C4-2B (cell line): ENCODE measurements at regions not wholly inside any gene's neighbourhood (a gene's known extent, or its start where the extent isn't known, plus 50 kb on each side); places are given as distances from the start of the nearest gene placed in this dataset.

Experiments used
- ZFX ChIP-seq: fragments of 450-650 bp; IDR thresholded peaks from 2 replicates; pipeline ENCODE4 v1.6.1; 2017
- TF ChIP-seq, protein P1 (sequence below): fragments of 450-650 bp; conservative IDR thresholded peaks from 2 replicates; pipeline ENCODE4 v1.5.1; 2017; ENCODE audit warnings: mild to moderate bottlenecking

DNA sequence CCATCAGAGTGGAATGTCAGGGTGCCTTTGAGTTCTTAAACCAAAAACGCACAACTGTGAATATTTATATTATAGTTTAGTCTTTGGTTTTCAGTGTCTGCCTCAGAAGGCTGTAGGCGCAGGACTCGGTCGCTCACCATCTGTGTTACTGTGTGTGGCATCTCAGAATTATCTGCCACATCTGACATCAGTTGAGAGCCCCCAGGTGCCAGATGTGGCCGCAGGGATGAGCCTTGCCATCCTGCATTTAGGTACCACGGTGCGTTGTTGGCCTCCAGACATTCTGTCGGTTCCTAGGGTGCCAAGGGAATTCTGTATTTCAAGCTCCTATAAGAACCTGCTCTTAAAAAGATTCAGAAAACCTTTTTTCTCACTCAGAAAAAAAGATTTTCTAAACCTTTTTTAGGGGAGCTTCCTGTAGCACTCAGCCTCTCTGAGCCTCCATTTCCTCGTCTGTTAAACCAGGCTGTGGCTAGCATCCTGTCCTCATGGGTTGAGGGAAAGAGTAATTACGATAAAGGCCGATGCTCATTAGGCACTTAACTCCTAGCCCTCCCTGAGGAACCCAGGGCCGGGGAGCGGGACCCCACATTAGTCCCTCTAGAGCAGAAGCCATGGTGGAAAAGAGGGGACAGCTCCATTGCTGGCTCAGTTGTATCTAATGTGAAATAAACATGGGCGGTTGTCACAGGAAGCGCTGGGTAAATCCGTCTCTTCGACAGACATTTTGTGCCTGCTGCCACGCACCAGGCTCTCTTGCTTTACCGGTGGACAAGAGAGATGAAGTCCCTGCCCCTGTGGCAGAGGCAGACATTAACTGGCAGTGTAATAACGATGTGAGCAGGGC, 70.2 kb upstream of the MORC3 start:
- TF ChIP-seq, protein P1, sequence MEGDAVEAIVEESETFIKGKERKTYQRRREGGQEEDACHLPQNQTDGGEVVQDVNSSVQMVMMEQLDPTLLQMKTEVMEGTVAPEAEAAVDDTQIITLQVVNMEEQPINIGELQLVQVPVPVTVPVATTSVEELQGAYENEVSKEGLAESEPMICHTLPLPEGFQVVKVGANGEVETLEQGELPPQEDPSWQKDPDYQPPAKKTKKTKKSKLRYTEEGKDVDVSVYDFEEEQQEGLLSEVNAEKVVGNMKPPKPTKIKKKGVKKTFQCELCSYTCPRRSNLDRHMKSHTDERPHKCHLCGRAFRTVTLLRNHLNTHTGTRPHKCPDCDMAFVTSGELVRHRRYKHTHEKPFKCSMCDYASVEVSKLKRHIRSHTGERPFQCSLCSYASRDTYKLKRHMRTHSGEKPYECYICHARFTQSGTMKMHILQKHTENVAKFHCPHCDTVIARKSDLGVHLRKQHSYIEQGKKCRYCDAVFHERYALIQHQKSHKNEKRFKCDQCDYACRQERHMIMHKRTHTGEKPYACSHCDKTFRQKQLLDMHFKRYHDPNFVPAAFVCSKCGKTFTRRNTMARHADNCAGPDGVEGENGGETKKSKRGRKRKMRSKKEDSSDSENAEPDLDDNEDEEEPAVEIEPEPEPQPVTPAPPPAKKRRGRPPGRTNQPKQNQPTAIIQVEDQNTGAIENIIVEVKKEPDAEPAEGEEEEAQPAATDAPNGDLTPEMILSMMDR = no peak
- no peak for TF ChIP-seq ZFX
